GDM1 (cell line): ENCODE measurements at regions not wholly inside any gene's neighbourhood (a gene's known extent, or its start where the extent isn't known, plus 50 kb on each side); places are given as distances from the start of the nearest gene placed in this dataset.

Experiments used
- DNase-seq: peaks from one replicate; lab custom pipeline; 2025; lab: John Stamatoyannopoulos, UW

DNA sequence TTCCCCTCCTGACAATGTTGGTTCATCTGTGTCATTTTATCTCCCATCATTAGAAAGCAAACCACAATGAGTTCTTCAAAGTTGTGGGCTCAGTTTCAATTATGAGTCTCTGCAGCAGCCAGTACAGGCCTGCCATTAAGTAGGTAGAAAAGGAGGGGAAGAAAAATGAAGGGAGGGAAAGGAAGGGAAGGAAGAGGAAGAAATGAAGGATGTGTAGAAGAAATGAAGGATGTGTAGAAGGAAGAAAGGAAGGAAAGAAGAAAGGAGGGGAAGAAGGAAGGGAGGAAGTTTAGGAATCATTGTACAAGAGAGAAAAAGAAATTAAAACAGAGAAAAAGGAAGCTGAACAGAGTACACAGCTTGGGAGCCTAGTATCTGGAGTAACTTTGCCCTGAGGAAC, 498.3 kb upstream of the DAB1 start:
- no peak for DNase-seq

GRCh38 chr1:57916041-57916440, 492.2 kb upstream of the DAB1 start:
- no peak for DNase-seq

DNA sequence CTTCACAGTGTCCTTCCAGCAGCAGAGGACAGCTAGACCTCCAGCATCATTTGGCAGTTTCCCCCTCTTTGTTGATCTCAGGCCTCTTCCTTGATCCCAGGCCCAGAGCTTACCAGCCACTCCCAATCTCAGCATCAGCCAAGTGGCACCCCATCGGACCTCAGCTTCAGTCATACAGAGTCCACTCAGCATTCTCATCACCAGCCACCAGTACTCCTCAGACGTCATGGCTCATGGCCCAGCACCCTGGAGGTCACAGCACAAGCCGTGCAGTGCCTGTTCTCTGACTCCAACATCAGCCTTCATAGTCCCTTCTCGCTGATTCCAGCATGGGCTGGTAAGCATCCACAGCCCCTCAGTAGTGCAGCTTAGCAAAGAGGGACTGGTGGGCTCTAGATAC, 487.6 kb upstream of the DAB1 start:
- DNase-seq: no peak

DNA sequence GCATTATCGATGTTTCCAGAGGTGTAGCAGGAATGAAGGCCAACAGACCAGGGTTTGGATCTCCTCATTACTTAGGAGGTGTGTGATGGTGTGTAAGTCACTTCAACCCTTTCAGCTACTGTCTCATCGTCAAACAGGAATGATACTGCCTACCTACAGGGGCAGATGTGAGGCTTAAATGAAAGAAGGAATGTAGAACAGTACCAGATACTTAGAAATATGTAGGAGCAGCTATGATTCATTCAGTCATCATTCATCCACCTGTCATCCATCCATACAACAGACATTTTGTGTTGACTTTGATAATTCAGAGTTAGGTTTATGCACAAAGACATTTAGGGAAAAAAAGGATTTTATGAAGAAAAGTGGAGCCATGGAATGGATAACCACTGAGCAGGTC, 486.9 kb upstream of the DAB1 start:
- DNase-seq: no peak

- DNase-seq: no peak
These were observed 486.4 kb upstream of the DAB1 start for GRCh38 chr1:57910305-57910704.

DNA sequence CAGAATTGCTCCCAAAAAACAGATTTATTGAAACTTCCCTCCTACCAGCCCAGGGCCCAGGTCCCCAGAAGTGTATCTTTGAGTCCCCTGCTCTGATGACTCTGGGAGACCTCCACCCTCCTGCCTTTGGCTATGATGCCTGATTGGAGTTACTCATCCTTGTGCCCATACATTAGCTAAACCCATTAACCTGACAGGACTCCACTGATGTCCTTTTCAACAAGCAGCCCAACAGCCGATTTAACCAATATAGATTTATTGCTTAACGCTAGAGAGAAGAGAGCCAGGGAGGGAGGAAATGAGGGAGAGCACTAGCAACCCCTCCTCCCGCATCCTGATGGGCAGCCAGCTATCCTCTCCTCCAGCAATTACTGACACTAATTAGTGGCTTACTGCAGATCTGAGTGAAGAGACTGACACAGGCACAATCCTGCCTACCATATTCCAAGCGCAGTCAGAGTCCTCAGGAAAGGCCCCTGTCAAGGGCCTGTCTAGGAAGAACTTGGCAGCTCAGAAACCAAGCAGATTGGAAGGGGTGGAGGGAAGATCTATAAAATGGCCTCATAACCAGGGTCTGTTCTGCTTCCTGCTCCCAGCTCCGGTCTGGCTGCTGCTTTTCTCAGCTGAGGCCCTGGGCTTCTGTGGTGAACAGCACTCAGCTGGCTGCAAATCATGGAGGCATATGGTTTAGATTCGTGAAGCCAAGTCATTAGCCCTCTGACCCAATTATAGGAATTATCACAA, 484.5 kb upstream of the DAB1 start:
- DNase-seq: no peak

- DNase-seq: no peak
These were observed 477.5 kb upstream of the DAB1 start for GRCh38 chr1:57901208-57901919.

DNA sequence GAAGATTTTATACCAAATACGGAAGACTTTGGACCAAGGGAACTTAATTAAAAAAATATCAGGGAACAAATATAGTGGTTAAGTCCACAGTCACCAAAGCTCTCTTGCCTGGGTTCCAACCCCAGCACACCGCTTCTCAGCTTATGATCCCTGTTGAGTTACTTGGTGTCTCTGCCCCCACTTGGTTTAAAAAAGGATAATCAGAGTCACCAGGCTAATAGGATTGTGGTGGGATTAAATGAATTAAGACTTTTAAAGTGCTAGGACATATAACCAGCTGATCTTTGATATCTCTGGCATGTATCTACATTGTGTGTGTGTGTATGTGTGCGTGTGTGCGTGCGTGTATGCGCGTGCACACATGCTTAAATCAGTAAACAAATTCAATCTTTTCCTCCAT, 474.7 kb upstream of the DAB1 start:
- no peak for DNase-seq

DNA sequence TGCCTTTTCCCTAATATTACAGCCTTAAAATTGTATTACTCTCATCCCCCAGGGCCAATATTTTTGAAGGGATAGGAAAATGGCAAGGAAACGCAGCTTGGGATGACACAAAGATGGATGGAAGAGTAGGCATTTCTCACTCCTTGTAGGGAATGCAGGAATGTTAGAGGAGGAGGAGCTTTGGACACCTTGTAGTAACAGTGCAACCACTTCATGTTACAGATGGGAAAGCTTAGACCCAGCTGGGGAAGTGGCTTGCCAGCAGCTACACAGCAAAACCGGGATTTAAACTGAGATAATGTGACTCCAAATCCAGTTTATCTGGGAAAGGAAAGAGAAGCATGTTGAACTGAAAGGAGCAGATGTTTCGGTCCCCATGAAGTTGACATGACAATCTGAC, 473.7 kb upstream of the DAB1 start:
- no peak for DNase-seq

DNA sequence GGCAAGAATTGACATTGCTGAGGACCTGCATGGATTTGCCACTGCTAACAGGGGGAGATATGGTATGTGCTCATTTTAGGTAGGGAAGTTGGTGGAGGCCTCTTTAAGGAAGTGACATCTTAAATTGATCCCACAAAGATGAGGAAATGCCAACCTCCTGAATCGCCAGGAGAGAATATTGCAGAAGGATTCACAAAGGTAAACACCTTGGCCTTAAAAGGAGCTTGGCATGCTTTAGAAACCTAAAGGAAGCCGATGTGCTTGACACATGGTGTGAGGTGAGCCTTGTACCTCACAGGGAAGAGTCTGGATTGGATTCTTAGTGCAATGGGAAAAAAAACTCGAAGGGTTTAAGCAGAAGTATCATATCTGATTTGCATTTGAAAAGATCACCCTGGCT, 470.5 kb upstream of the DAB1 start:
- DNase-seq: no peak

DNA sequence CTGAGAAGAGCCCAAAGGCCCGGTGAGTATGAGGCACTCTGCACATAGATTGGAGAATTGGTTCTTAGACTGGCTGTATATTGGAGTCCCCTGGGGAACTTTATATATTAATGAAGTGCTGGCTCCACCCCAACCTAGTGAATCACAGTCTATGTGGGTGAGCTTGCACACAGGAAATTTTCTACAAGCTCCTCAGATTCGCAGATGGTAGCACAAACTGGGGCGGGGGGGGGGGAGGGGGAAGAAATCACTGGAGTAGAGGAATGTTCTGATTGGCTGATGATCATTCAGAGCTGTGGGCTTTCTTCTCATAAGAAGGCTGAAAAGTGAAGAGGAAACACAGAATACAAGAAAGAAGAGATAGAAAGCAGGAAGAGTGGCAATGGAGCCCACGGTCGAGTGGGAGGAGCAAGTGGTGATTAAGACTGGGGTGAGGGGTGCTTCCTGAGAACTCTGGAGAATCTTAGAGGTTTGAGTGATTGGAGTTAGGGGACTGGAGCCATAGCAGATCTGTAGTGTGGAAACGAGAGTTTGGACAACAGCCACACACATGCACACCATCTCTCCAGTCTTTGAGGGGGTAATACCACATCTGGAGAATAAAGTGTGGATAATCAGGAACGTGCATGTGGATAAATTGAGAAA, 465.9 kb upstream of the DAB1 start:
- no peak for DNase-seq

DNA sequence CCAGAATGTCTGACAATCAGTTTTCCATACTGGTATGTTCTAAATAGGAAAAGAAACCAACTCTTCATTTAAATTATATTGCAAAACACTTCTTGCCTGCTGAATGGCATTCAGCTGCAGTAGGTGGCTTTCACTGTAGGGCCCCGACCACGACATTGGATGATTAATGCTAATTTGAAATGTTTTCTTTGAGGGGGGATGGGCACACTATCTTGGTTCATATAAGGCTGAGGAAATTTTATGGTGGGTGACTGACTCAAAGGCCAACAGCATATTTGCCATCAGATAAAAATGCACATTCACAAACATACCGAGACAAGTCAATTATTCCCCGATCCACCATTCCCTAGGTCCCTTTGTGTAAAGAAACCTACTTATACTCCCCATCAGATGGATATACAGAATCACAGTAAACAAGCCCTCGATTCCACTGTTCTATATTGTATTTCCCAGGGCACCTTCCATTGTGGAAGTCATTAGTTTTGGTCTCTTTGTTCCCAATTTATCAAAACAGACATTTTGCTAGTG, 464.2 kb upstream of the DAB1 start:
- no peak for DNase-seq

GRCh38 chr1:57886376-57886775, 462.5 kb upstream of the DAB1 start:
- no peak for DNase-seq

- DNase-seq: no peak
These were observed 459.8 kb upstream of the DAB1 start for GRCh38 chr1:57883642-57883995.

- no peak for DNase-seq
These were observed 459.2 kb upstream of the DAB1 start for GRCh38 chr1:57882934-57883641.

- DNase-seq: no peak
These were observed 458.2 kb upstream of the DAB1 start for GRCh38 chr1:57882072-57882471.

GRCh38 chr1:57881639-57882038, 457.8 kb upstream of the DAB1 start:
- DNase-seq: no peak

- DNase-seq: no peak
These were observed 455.8 kb upstream of the DAB1 start for GRCh38 chr1:57879700-57880099.

- no peak for DNase-seq
These were observed 450.6 kb upstream of the DAB1 start for GRCh38 chr1:57874418-57874877.

GRCh38 chr1:57872913-57873312, 449.1 kb upstream of the DAB1 start:
- no peak for DNase-seq

GRCh38 chr1:57868908-57869307, 445.0 kb upstream of the DAB1 start:
- no peak for DNase-seq

GRCh38 chr1:57868239-57868638, 444.4 kb upstream of the DAB1 start:
- no peak for DNase-seq
